HCT116 (cell line): ENCODE measurements at regions not wholly inside any gene's neighbourhood (a gene's known extent, or its start where the extent isn't known, plus 50 kb on each side); places are given as distances from the start of the nearest gene placed in this dataset.

Experiments
- ATAC-seq: fragments of 200-7000 bp; cut with Tn5 transposase; 2 replicates; pipeline ENCODE4 v1.9.1; 2020; ENCODE audit warnings: mild to moderate bottlenecking, moderate library complexity
- BruUV-seq: library from RNA; stranded (reverse); fragments of 400-500 nt; replicated peaks from 2 replicates; lab custom pipeline; 2021; lab: Mats Ljungman, UMichigan
- CTCF ChIA-PET: fragments of 300-600 bp; sonication (Branson Sonifier 250); formaldehyde crosslinking; loops from one replicate; lab custom pipeline; 2021; ENCODE audit warnings: antibody characterized with exemption; lab: Charles Lee
- POLR2A ChIA-PET: fragments of 300-600, 350-600 bp; sonication (Branson Sonifier 250); formaldehyde crosslinking; loops from one replicate; lab custom pipeline; 2021; ENCODE audit warnings: antibody characterized with exemption; lab: Charles Lee
- RAD21 ChIA-PET, 2 experiments: fragments of 300-600 bp; sonication (Branson Sonifier 250); formaldehyde crosslinking; loops; one replicate each; lab custom pipeline; 2023; ENCODE audit warnings: low total read pairs in 2 of 2; ENCODE audit not compliant: uncharacterized antibody in 2 of 2, unreplicated experiment in 2 of 2, low non-redundant PET in 1 of 2; lab: Charles Lee
- DNase-seq: peaks from one replicate; pipeline ENCODE4 v3.0.0-alpha.2; 2010; ENCODE audit warnings: low read depth, low spot score
- H2AFZ ChIP-seq: fragments of 200-600 bp; shearing (Covaris generic), sonication (generic); 2 replicates; pipeline ENCODE4 v1.6.1; 2017; ENCODE audit warnings: low read depth, mixed run types, mixed read lengths, antibody characterized with exemption, low read length; ENCODE audit not compliant: poor library complexity, severe bottlenecking
- H3K27ac ChIP-seq: 2 replicates; pipeline ENCODE4 v1.5.1; 2012; ENCODE audit warnings: low read depth, low read length
- H3K27me3 ChIP-seq: fragments of 200-600 bp; sonication (generic); 2 replicates; pipeline ENCODE4 v1.6.1; 2016; ENCODE audit warnings: mixed run types, low read length, mixed read lengths; ENCODE audit not compliant: insufficient read depth
- H3K36me3 ChIP-seq, 2 experiments: fragments of 200-500 bp in 1 of 2; fragments of 200-600 bp in 1 of 2; sonication (Bioruptor generic) in 1 of 2; sonication (generic) in 1 of 2; 2 replicates each; pipeline versions ENCODE4 v1.5.1 to v1.6.1; 2014 to 2016; ENCODE audit warnings: low read length in 2 of 2, inconsistent platforms in 1 of 2, mixed read lengths in 1 of 2, mixed run types in 1 of 2; ENCODE audit not compliant: insufficient read depth in 2 of 2, control insufficient read depth in 1 of 2
- H3K4me1 ChIP-seq, 2 experiments: fragments of 200-600 bp in 1 of 2; sonication (generic) in 1 of 2; 2 replicates each; pipeline versions ENCODE4 v1.5.1 to v1.6.1; 2012 to 2017; ENCODE audit warnings: low read length in 2 of 2, inconsistent platforms in 1 of 2, mild to moderate bottlenecking in 1 of 2, mixed read lengths in 1 of 2, mixed run types in 1 of 2, moderate library complexity in 1 of 2; ENCODE audit not compliant: insufficient read depth in 2 of 2, control insufficient read depth in 1 of 2
- H3K4me2 ChIP-seq: fragments of 200-600 bp; sonication (generic); 2 replicates; pipeline ENCODE4 v1.6.1; 2017; ENCODE audit warnings: mixed run types, low read length, mixed read lengths
- H3K4me3 ChIP-seq, 2 experiments: fragments of 200-600 bp in 1 of 2; sonication (generic) in 1 of 2; replicated peaks in 1 of 2; 2 replicates each; pipeline ENCODE4 v1.5.1; 2011 to 2016; ENCODE audit warnings: low read length in 2 of 2, control low read depth in 1 of 2, low read depth in 1 of 2, mild to moderate bottlenecking in 1 of 2, mixed read lengths in 1 of 2, mixed run types in 1 of 2
- H3K79me2 ChIP-seq: fragments of 200-600 bp; sonication (generic); 2 replicates; pipeline ENCODE4 v1.6.1; 2017; ENCODE audit warnings: mild to moderate bottlenecking, mixed run types, low read length, moderate library complexity, mixed read lengths; ENCODE audit not compliant: insufficient read depth
- H3K9ac ChIP-seq: fragments of 200-600 bp; sonication (generic); 2 replicates; pipeline ENCODE4 v1.6.1; 2016; ENCODE audit warnings: low read length, mixed read lengths
- H3K9me2 ChIP-seq: fragments of 200-600 bp; sonication (generic), shearing (Covaris generic); 2 replicates; pipeline ENCODE4 v1.6.1; 2017; ENCODE audit warnings: mixed run types, mild to moderate bottlenecking, moderate library complexity; ENCODE audit not compliant: insufficient read depth
- H3K9me3 ChIP-seq, 2 experiments: fragments of 200-500 bp in 1 of 2; fragments of 200-600 bp in 1 of 2; sonication (Bioruptor generic) in 1 of 2; sonication (generic) in 1 of 2; 2 replicates each; pipeline ENCODE4 v1.6.1; 2014 to 2017; ENCODE audit warnings: low read length in 2 of 2, mixed read lengths in 2 of 2, inconsistent platforms in 1 of 2, low read depth in 1 of 2, mild to moderate bottlenecking in 1 of 2, mixed run types in 1 of 2, moderate library complexity in 1 of 2; ENCODE audit not compliant: control insufficient read depth in 1 of 2, insufficient read depth in 1 of 2
- H4K20me1 ChIP-seq: fragments of 200-600 bp; sonication (generic), shearing (Covaris generic); 2 replicates; pipeline ENCODE4 v1.6.1; 2017; ENCODE audit warnings: mixed run types, mild to moderate bottlenecking, moderate library complexity; ENCODE audit not compliant: insufficient read depth
- CBX3 ChIP-seq: IDR thresholded peaks from 2 replicates; pipeline ENCODE4 v1.6.1; 2012; ENCODE audit warnings: low read depth
- CEBPB ChIP-seq: IDR thresholded peaks from 2 replicates; pipeline ENCODE4 v1.6.1; 2012; ENCODE audit warnings: low read depth
- EGR1 ChIP-seq: IDR thresholded peaks from 2 replicates; pipeline ENCODE4 v1.6.1; 2012; ENCODE audit warnings: low read depth
- EZH2 ChIP-seq: fragments of 200-600 bp; sonication (generic); IDR thresholded peaks from 2 replicates; pipeline ENCODE4 v1.6.1; 2017; ENCODE audit warnings: antibody characterized with exemption, mixed run types
- EZH2phosphoT487 ChIP-seq: fragments of 200-600 bp; IDR thresholded peaks from 2 replicates; pipeline ENCODE4 v1.6.1; 2018; ENCODE audit warnings: antibody characterized with exemption, borderline replicate concordance
- MAX ChIP-seq: IDR thresholded peaks from 2 replicates; pipeline ENCODE4 v1.6.1; 2012
- RAD21 ChIP-seq: IDR thresholded peaks from 2 replicates; pipeline ENCODE4 v1.6.1; 2012; ENCODE audit warnings: low read depth, mild to moderate bottlenecking
- REST ChIP-seq: IDR thresholded peaks from 2 replicates; pipeline ENCODE4 v1.6.1; 2012; ENCODE audit warnings: low read depth
- TCF7L2 ChIP-seq: IDR thresholded peaks from 2 replicates; pipeline ENCODE4 v1.7.0; 2011; ENCODE audit warnings: borderline replicate concordance, inconsistent platforms; ENCODE audit not compliant: insufficient read depth, insufficient read length; ENCODE audit errors: extremely low read depth
- ZNF274 ChIP-seq: fragments of 200-500 bp; sonication (Bioruptor generic); IDR thresholded peaks from 2 replicates; pipeline ENCODE4 v1.6.1; 2014; ENCODE audit warnings: mild to moderate bottlenecking, low read depth, low read length, inconsistent platforms
- intact Hi-C: fragments of 100-400 bp; cut with micrococcal nuclease; formaldehyde crosslinking; loops from 2 replicates; pipeline ENCODE4 v1.10.0; 2022
- TF ChIP-seq, protein P1 (sequence below), 3 experiments: fragments of 200-600 bp in 1 of 3; sonication (generic) in 1 of 3; IDR thresholded peaks in 2 of 3; conservative IDR thresholded peaks in 1 of 3; 2 replicates each; pipeline ENCODE4 v1.5.1; 2012 to 2017; ENCODE audit warnings: low read depth in 2 of 3, low read length in 2 of 3, antibody characterized with exemption in 1 of 3, borderline replicate concordance in 1 of 3, control low read depth in 1 of 3, mild to moderate bottlenecking in 1 of 3, mixed read lengths in 1 of 3, mixed run types in 1 of 3, moderate library complexity in 1 of 3; ENCODE audit not compliant: insufficient read depth in 1 of 3

GRCh38 chr12:77682488-77682887 is 148.2 kb upstream of the NAV3 start (continued):
- TF ChIP-seq ZNF274 (no peak), CEBPB (no peak)
- TF ChIP-seq, all 23 proteins: peak for 0

DNA sequence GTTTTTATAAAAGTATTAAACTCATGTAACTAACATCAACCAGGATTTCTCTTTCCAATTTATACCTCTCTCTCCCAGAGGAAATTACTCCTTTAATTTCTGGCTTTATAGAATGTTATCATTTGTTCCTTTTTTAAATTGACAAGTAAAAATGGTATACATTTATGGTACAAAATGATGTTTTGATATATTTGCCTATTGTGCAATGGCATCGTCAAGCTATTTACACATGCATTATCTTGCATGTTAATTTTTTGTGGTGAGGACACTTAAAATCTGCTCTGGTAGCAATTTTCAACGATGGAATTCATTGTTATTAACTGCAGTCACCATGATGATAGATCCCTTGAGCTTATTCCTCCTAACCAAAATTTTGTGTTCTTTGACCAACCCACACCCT is 149.0 kb upstream of the NAV3 start:
- no TSS peak for BruUV-seq
- RAD21 ChIA-PET: no interaction called here
- no peak for ATAC-seq
- no peaks in the 10 kb centered on the region for H3K9me3 ChIP-seq
- DNase-seq: no peak
- intact Hi-C loops: no loop called here
- no peak overlapping the region for H3K4me2 ChIP-seq
- no peaks in the 10 kb centered on the region for H3K36me3 ChIP-seq
- no peak overlapping the region for H3K27ac ChIP-seq
- no peaks in the 10 kb centered on the region for H4K20me1 ChIP-seq
- no peak overlapping the region for H2AFZ ChIP-seq
- H3K27me3 ChIP-seq: no peaks in the 10 kb centered on the region
- no peak for TF ChIP-seq EZH2phosphoT487
- TF ChIP-seq CBX3: no peak
- CTCF ChIA-PET: no interaction called here
- H3K4me3 ChIP-seq: no peak overlapping the region
- no peaks in the 10 kb centered on the region; the same call in 1 of the 2 replicates for H3K9me2 ChIP-seq
- H3K4me1 ChIP-seq: peaks cover 0 to 3% of the 10 kb centered on the region in 2 experiments; a peak in 1 of 4 replicates
- POLR2A ChIA-PET: no interaction called here
- H3K9ac ChIP-seq: no peak overlapping the region
- H3K79me2 ChIP-seq: no peaks in the 10 kb centered on the region

DNA sequence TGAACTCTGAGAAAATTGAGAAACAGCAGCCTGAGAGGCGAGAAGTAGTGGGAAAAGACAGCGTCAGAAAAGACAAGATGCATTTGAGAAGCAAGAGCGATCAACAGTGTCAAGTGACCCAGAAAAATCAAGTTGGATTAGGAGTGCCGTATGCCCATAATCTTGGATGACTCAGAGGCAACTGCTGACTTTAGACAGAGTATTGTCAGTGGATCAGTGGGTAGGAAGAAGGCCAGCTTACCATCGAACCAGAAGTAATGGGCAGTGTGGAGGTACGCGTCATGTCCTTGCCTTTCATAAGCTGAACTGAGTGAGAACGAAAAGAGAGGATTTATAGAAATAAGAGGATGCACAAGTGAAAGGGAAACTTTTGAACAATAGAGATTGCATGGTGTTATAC is 151.0 kb upstream of the NAV3 start:
- Histone ChIP-seq H3K4me3 (no peak overlapping the region), H3K27ac (no peak overlapping the region), H4K20me1 (no peaks in the 10 kb centered on the region), H3K79me2 (no peaks in the 10 kb centered on the region), H2AFZ (no peak overlapping the region), H3K4me1 (no peaks in the 10 kb centered on the region; a peak in 1 of 4 replicates), H3K9me3 (no peaks in the 10 kb centered on the region), H3K27me3 (no peaks in the 10 kb centered on the region), H3K9me2 (no peaks in the 10 kb centered on the region; the same call in 1 of the 2 replicates), H3K9ac (no peak overlapping the region), H3K4me2 (no peak overlapping the region), H3K36me3 (no peaks in the 10 kb centered on the region)
- no TSS peak for BruUV-seq
- intact Hi-C loops: no loop called here
- POLR2A ChIA-PET: no interaction called here
- RAD21 ChIA-PET: no interaction called here
- ATAC-seq (no peak), DNase-seq (no peak)
- TF ChIP-seq TCF7L2 (no peak), RAD21 (no peak), EZH2phosphoT487 (no peak), CBX3 (no peak), CEBPB (no peak), MAX (no peak), REST (no peak), EZH2 (no peak), EGR1 (no peak), ZNF274 (no peak)
- TF ChIP-seq, protein P1, sequence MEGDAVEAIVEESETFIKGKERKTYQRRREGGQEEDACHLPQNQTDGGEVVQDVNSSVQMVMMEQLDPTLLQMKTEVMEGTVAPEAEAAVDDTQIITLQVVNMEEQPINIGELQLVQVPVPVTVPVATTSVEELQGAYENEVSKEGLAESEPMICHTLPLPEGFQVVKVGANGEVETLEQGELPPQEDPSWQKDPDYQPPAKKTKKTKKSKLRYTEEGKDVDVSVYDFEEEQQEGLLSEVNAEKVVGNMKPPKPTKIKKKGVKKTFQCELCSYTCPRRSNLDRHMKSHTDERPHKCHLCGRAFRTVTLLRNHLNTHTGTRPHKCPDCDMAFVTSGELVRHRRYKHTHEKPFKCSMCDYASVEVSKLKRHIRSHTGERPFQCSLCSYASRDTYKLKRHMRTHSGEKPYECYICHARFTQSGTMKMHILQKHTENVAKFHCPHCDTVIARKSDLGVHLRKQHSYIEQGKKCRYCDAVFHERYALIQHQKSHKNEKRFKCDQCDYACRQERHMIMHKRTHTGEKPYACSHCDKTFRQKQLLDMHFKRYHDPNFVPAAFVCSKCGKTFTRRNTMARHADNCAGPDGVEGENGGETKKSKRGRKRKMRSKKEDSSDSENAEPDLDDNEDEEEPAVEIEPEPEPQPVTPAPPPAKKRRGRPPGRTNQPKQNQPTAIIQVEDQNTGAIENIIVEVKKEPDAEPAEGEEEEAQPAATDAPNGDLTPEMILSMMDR (IDR thresholded peaks at IDR 0.05 in 2 of 3, conservative IDR thresholded peaks at IDR 0.05 in 1 of 3; ENCODE audit: borderline replicate concordance in 1 of 3, insufficient read depth in 1 of 3, low read depth in 2 of 3, low read length in 2 of 3): no peak
- CTCF ChIA-PET: no interaction called here
